ENCODE measurements at regions not wholly inside any gene's neighbourhood (a gene's known extent, or its start where the extent isn't known, plus 50 kb on each side); places are given as distances from the start of the nearest gene placed in this dataset.

- DNase-seq: no peak
Measured at GRCh38 chr1:228546541-228547463, 59.6 kb downstream of the RNF187 start.

- DNase-seq: no peak
Measured at GRCh38 chr1:228547464-228547792, 60.2 kb downstream of the RNF187 start.

GRCh38 chr1:228548788-228549187 is 61.6 kb downstream of the RNF187 start:
- DNase-seq: no peak

DNA sequence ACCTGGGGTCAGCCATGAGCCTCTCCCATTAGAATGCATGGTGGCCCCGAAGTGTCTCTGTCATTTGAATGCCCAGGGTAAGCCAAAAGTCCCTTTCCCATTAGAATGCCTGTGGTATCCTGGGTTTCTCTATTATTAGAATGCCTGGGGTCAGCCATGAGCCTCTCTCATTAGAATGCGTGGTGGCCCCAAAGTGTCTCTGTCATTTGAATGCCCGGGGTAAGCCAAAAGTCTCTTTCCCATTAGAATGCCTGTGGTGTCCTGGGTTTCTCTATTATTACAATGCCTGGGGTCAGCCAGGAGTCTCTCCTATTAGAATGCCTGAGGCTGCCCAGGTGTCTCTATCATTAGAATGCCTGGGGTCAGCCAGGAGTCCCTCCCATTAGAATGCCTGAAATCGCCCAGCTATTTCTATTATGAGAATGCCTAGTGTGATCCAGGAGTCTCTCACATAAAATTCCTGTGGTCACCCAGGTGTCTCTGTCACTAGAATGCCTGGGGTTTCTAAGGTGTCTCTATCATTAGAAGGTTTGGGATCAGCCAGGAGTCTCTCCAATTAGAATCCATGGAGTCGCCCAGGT is 65.5 kb downstream of the RNF187 start:
- no peak for DNase-seq

DNA sequence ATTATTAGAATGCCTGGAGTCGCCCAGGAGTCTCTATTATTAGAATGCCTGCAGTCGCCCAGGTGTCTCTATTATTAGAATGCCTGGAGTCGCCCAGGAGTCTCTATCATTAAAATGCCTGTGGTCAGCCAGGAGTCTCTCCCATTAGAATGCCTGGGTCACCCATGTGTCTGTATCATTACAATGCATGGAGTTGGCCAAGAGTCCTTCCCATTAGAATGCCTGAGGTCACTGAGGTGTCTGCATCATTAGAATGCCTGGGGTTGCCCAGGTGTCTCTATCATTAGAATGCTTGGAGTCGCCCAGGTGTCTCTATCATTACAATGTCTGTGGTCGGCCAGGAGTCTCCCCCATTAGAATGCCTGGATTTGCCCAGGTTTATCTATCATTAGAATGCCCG is 66.9 kb downstream of the RNF187 start:
- DNase-seq: no peak

DNA sequence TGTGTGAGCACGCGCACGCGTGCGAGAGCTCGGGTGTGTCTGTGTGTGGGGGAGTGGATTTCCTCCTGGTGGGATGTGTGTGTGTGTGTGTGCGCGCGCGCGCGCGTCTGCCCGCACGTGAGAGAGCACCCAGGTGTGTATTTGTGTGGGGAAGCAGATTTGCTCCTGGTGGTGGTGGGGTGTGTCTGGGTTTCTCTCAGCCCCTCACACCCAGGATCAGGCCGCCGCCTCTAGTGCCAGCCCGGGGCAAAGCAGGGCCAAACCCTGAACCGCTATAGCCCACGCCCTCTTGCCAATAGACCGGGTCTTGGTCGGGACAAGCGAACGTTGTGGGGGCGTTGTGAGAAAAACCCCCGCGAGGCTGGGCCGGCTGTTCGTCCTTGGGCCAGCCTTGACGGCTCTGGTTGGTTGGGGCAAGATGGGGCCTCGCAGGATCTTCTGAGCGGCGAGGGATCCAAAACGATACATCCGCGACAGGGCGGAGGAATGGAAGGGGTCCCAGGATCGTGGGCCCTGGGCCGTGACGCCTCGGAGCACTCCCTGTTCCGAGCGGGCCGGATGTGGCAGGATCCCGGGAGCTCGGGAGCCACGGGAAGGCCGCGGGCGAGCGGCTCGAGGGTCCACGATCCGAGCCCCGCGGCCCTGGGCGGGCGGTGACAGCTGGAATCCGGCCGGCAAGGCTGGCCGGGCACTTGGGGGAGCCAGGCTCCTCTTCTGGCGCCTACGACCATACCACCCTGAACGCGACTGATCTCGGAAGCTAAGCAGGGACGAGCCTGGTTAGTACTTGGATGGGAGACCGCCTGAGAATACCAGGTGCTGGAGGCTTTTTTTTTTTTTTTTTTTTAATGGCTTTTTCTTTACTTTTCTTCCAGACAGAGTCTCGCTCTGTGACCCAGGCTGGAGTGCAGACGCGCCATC is 68.2 kb downstream of the RNF187 start:
- peak; percentile 29 for DNase-seq

GRCh38 chr1:228556634-228557430 is 69.7 kb downstream of the RNF187 start:
- peak; percentile 25 for DNase-seq

Data from activated naive CD4-positive, alpha-beta T cell treated with Interleukin-2 at 50 U/mL for 16 hours (primary cell).